Activated T-helper 17 cell treated with anti-CD3 and anti-CD28 coated beads, Interleukin-2, amount 50 U/mL, for 72 hours (primary cell): ENCODE measurements at regions not wholly inside any gene's neighbourhood (a gene's known extent, or its start where the extent isn't known, plus 50 kb on each side); places are given as distances from the start of the nearest gene placed in this dataset.
"Not testable (repeated sequence)": the region's sequence is repeated elsewhere in the genome, so short reads cannot be mapped to it uniquely, and the experiment has no call there.

Experiments
- ATAC-seq: fragments of 150-1000 bp; cut with Tn5 transposase; replicated peaks from 2 replicates; pipeline ENCODE4 v1.10.0; 2021; ENCODE audit warnings: mild to moderate bottlenecking, moderate library complexity
- H3K27ac Mint-ChIP-seq: one replicate; pipeline ENCODE4 v1.8.0; 2022; ENCODE audit warnings: mixed read lengths
- H3K27me3 Mint-ChIP-seq: one replicate; pipeline ENCODE4 v1.8.0; 2022; ENCODE audit warnings: mixed read lengths
- H3K36me3 Mint-ChIP-seq: one replicate; pipeline ENCODE4 v1.8.0; 2022; ENCODE audit warnings: low read depth, mild to moderate bottlenecking, mixed read lengths
- H3K4me1 Mint-ChIP-seq: one replicate; pipeline ENCODE4 v1.8.0; 2022; ENCODE audit warnings: mixed read lengths
- H3K4me3 Mint-ChIP-seq: one replicate; pipeline ENCODE4 v1.8.0; 2022; ENCODE audit warnings: mild to moderate bottlenecking, mixed read lengths
- H3K9me3 Mint-ChIP-seq: one replicate; pipeline ENCODE4 v1.8.0; 2022; ENCODE audit warnings: mixed read lengths

DNA sequence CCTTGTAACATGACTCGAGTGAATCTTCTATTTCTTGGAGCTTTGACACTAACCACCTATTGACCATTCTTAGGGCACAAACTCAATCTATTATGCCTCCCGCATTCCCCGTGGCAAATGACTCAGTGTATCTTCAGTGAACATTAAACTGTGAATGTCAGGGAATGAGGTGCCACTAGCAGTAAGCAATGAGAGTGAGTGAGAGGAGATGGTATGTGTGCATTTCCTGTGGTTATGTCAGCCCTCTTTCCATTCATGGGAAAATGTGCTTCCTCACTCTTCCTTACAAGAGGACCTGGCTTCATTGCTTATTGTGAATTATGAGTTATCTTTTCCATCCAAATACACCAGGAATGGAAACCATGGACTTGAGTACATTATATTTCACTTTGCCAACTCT is 229.2 kb downstream of the EMP1 start:
- Mint-ChIP-seq H3K27me3 (peaks cover 8% of the 10 kb centered on the region), H3K4me1 (no peaks in the 10 kb centered on the region), H3K27ac (no peak overlapping the region), H3K9me3 (no peaks in the 10 kb centered on the region), H3K4me3 (no peak overlapping the region), H3K36me3 (no peaks in the 10 kb centered on the region)
- ATAC-seq: no peak

DNA sequence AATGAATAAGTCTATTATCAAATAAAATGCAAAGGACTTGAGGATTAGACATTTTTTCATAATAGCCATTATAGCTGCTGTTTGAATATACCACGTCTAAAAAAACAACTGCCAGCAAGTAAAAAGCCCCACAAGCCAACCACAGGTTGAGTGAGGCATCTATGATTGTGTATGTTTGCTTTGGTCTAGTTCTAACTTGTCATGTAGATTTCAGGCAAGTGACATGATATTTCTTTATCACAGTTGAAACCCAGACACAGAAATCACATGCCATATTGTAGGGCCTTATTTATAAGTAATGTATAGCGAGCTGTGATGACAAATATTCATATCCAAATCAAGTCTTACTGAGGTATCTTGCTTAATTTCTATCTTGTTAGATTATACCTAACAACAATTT is 225.8 kb downstream of the EMP1 start:
- Mint-ChIP-seq H3K9me3 (no peaks in the 10 kb centered on the region), H3K27me3 (peaks cover 8% of the 10 kb centered on the region), H3K4me1 (no peaks in the 10 kb centered on the region), H3K27ac (no peak overlapping the region), H3K36me3 (no peaks in the 10 kb centered on the region), H3K4me3 (no peak overlapping the region)
- no peak for ATAC-seq

DNA sequence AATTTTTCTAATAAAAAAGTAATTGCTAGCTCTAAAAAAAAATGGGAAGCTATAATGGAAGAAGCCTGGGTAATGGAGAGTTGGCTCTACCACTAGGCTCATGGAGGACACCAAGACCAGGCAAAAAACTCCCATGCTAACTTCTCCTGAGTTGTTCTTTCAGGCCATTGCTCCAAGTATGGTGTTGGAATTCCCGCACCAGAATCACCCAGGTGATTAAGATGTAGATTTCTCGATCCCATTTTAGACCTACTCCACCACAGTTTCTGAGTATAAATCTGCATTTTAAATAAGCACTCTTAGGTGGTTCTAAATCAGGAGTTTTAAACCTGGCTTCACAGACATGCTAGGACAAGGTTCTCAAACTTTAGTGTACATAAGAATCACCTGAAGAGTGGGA is 221.0 kb downstream of the EMP1 start:
- H3K4me3 Mint-ChIP-seq: no peak overlapping the region

DNA sequence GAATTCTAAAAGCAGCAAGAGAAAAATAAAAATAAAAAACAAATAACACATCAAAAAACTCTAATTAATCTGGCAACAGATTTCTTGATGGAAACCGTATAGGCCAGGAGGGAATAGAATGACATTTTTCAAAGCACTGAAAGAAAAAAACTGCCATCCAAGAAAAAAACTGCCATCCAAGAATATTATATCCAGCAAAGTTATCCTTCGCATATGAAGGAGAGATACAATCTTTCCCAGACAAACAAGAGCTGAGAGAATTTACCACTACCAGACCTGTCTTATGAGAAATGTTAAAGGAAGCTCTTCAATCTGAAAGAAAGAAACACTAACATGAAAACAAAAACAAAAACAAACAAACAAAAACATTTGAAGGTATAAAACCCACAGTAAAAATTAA is 214.8 kb downstream of the EMP1 start:
- H3K27me3 Mint-ChIP-seq: peaks cover 10% of the 10 kb centered on the region
- no peak overlapping the region for H3K27ac Mint-ChIP-seq
- H3K4me3 Mint-ChIP-seq: no peak overlapping the region

More for the DNA sequence above, 221.0 kb downstream of the EMP1 start:
- Mint-ChIP-seq H3K9me3 (no peaks in the 10 kb centered on the region), H3K36me3 (no peaks in the 10 kb centered on the region), H3K27ac (no peak overlapping the region), H3K4me1 (no peaks in the 10 kb centered on the region), H3K27me3 (peaks cover 5% of the 10 kb centered on the region)
- ATAC-seq: no peak

DNA sequence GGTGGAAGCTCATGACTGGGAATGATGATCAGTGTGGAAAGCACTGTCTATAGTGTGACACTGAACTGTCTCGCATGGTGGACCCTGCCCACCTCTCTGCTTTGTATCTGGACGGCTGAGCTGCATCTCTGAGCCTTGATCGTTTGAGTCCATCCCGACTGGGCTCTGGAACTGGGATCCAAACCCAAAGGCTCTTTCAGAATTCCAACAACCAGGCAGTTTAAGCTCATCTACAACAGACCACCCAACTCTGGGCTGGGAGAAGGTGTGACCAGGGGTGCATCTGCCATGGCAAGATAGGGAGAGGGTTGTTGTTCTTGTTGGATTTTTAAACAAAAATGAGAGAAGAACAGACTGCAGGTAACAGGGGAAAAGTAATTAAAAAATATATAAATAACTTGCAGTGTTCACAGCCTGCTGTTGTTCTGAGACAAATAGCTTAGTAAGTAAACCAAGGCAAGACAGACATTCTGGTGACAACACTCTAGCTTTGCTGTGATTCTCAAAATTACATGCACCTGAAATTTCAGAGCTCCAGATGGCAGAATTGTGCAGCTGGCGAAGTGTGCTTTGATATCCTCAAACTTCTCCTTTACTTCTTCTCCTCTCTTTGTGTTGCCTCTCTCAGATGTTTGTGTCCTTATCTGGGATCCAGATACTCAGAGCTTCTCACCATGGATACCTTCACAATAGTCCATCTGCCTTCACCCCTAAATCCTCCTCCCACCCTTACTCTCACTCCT is 209.6 kb downstream of the EMP1 start:
- Mint-ChIP-seq H3K9me3 (peaks cover 8% of the 10 kb centered on the region), H3K36me3 (no peaks in the 10 kb centered on the region), H3K4me3 (no peak overlapping the region), H3K27me3 (peaks cover 10% of the 10 kb centered on the region), H3K27ac (no peak overlapping the region), H3K4me1 (no peaks in the 10 kb centered on the region)
- no peak for ATAC-seq

More for the DNA sequence above, 214.8 kb downstream of the EMP1 start:
- Mint-ChIP-seq H3K9me3 (peaks cover 8% of the 10 kb centered on the region), H3K36me3 (no peaks in the 10 kb centered on the region), H3K4me1 (no peaks in the 10 kb centered on the region)
- ATAC-seq: no peak

DNA sequence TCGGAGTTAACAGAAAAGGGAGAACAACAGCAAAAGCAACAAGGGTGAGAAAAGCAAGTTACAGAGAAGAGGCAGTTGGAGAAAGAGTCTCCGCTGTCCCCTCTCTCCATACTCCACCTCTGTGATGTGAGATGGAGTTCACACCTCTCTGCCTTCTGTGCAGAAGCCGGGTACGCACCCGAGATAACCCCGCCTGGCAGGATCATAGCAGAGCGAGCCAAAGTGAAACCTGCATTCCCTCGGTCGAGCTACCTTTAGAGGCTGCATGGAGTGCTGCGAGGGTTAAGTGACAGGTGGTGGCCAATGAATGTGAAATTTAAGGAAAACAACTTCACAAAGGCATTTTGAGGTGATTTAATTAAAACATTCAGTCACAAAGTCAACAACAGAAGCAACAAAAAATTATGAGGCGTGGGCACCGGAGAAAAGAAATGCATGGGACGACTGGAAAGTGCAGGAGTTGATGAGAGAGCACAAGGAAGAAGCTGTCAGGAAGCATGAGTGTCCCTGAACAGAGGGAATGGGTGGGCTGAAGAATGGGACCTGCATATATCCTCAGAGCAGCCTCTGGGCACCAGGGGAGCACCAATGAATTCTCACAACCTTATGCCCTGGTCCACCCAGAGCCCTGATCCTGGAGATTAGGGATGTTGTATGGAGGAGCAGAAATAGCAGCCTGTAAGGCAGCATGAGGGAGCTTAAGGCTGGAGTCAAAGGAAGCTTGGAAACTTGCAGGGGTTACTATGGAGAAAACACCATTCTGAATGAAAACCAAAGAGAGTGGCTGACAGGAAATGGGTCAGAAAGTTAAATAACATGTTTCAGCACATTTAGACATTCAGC is 208.3 kb downstream of the EMP1 start:
- no peaks in the 10 kb centered on the region for H3K4me1 Mint-ChIP-seq
- H3K9me3 Mint-ChIP-seq: peaks cover 4% of the 10 kb centered on the region
- H3K27me3 Mint-ChIP-seq: peaks cover 10% of the 10 kb centered on the region
- H3K4me3 Mint-ChIP-seq: no peak overlapping the region
- H3K36me3 Mint-ChIP-seq: no peaks in the 10 kb centered on the region
- no peak for ATAC-seq
- H3K27ac Mint-ChIP-seq: no peak overlapping the region

DNA sequence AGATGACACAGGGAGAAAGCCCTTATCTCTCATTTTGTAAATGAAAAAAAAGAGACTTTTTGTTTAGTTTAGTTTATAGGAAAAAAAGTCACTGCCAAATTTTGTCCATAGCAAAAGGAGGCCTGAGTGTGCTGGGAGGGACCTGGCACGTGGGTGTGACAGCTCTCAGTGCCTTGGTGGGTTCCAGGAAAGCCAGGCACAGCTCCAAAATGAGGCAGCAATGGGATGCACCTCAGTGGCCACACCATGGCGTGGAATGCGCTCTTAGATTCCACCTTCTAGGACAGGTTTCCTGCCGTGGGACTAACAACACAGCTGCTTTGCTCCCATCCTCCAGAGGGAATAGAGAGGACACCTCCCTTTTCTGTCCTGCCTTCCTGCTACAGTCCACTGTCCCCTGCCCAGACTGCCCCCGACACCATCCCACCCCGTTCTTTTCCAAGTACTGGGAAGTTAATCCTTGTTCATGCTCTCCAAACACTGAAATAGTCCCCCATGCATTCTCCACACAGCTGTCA is 207.6 kb downstream of the EMP1 start:
- no peak overlapping the region for H3K4me3 Mint-ChIP-seq

DNA sequence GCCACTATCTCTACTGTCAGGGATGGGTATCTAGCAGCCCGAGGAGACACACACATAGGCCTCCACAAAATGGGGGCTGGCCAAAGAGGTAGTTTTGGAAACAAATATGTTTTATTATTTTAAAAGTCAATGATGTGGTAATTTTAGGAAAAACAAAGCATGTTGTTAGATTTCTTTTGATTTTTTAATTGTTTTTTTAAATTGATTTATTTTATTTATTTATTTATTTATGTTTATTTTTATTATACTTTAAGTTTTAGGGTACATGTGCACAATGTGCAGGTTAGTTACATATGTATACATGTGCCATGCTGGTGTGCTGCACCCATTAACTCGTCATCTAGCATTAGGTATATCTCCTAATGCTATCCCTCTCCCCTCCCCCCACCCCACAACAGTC is 194.8 kb downstream of the EMP1 start:
- H3K27me3 Mint-ChIP-seq, H3K4me3 Mint-ChIP-seq, H3K27ac Mint-ChIP-seq, H3K9me3 Mint-ChIP-seq, H3K36me3 Mint-ChIP-seq, ATAC-seq, H3K4me1 Mint-ChIP-seq: not testable (repeated sequence)

More for the DNA sequence above, 207.6 kb downstream of the EMP1 start:
- peaks cover 10% of the 10 kb centered on the region for H3K27me3 Mint-ChIP-seq
- no peak overlapping the region for H3K27ac Mint-ChIP-seq
- peaks cover 4% of the 10 kb centered on the region for H3K9me3 Mint-ChIP-seq
- no peak for ATAC-seq
- no peaks in the 10 kb centered on the region for H3K4me1 Mint-ChIP-seq
- no peaks in the 10 kb centered on the region for H3K36me3 Mint-ChIP-seq

DNA sequence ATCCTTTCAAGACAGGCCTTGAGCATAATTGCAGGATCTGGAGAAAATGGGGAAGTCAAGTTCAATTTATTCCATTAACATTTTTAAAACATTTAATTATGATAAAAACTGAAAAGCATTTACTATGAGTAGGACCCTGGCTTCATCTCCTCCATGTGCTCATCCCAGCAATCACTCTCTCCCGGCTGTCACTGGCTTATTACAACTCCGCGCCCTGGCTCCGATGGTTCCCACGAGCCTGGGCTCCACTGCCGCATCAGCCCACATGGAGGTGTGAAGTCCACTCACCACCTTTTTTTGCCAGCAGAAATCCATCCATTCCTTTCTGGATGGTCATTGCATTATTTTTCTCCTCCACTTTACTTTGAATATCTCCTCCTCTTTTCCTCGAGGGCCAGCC is 194.4 kb downstream of the EMP1 start:
- H3K4me3 Mint-ChIP-seq: no peak overlapping the region
- H3K9me3 Mint-ChIP-seq: no peaks in the 10 kb centered on the region
- no peaks in the 10 kb centered on the region for H3K36me3 Mint-ChIP-seq
- no peaks in the 10 kb centered on the region for H3K4me1 Mint-ChIP-seq
- ATAC-seq: no peak
- H3K27ac Mint-ChIP-seq: no peak overlapping the region
- H3K27me3 Mint-ChIP-seq: peaks cover 4% of the 10 kb centered on the region

DNA sequence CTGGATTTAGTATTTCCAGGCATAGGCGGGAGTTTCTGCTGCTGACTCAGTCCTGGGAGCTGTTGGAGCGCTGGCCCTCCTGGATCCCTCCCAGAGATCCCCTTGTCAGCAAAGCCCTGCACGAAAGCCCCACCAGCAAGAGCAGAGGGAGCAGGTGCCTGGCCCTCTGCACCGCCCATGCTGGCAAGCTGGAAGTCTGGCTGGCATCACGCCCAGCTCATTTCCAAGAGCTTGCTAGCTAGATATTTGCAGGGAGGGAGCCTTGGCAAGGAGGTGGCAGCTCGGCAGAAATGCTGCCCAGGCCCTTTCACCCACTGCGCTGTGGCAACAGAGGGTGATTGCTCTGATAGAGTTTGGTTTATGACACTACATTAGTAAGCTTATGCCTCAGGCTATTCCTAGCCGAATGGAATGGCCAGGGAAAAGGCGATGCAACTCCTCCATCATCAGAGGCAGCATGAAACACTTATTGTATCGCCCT is 193.9 kb downstream of the EMP1 start:
- ATAC-seq: no peak
- no peaks in the 10 kb centered on the region for H3K4me1 Mint-ChIP-seq
- peaks cover 5% of the 10 kb centered on the region for H3K27me3 Mint-ChIP-seq

DNA sequence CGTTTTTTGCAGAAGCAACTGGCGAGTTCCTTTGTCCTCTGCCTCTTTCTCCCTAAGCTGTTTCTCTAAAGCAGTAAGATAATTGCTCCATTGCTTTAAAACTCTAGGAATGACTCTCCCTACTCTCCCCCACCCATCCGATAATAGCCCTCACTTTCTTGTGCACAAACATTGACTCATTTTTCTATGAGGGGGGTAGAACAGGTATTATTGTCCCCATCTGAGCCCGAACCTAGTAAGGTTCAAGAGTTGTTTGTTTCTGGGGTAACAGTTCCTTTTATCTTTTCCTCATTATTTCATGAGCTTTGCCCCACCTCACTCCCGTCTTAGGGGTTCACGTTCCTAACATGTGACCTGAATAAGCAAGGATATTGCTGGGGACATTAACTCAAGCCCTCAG is 190.6 kb downstream of the EMP1 start:
- H3K9me3 Mint-ChIP-seq: no peaks in the 10 kb centered on the region

More for the DNA sequence above, 193.9 kb downstream of the EMP1 start:
- H3K27ac Mint-ChIP-seq: no peak overlapping the region
- H3K4me3 Mint-ChIP-seq: no peak overlapping the region
- H3K36me3 Mint-ChIP-seq: no peaks in the 10 kb centered on the region
- no peaks in the 10 kb centered on the region for H3K9me3 Mint-ChIP-seq

DNA sequence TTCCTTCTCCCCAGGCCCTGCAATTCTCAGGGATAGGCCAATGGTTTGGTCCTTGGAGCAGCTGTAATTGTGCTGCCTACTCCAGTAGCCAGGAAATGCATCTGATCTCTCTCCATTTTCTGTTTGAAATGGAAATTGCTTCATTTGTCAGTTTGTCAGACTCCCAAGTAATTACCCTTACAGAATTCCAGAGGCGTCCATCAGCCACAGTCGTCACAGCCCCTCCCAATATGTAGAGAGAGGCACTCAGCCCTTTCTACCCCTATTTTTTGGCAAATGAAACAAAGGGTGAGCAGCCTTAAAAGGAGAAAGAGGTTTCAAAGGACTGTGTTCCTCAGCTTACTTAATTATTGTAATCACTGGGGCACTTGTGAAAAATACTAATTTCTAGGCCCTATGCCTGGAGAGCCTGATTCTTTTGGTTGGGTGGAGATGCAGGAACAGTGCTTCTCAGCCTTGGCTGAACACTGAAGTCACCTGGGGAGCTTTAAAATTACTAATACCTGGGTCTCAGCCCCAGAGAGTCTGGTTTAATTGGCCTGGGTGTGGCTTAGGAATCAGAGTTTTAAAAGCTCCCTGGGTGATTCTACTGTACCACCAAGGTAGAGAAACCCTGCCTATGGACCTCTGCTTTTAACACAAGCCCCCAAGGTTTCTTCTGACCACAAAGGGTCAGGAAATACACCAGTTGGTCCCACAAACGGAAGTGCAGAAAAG is 190.0 kb downstream of the EMP1 start:
- no peak for ATAC-seq
- Mint-ChIP-seq H3K27ac (no peak overlapping the region), H3K4me1 (no peaks in the 10 kb centered on the region), H3K9me3 (no peaks in the 10 kb centered on the region), H3K4me3 (no peak overlapping the region), H3K36me3 (no peaks in the 10 kb centered on the region), H3K27me3 (peaks cover 17% of the 10 kb centered on the region)

More for the DNA sequence above, 190.6 kb downstream of the EMP1 start:
- no peak for ATAC-seq
- Mint-ChIP-seq H3K27ac (no peak overlapping the region), H3K27me3 (peaks cover 17% of the 10 kb centered on the region), H3K4me1 (no peaks in the 10 kb centered on the region), H3K4me3 (no peak overlapping the region), H3K36me3 (no peaks in the 10 kb centered on the region)

DNA sequence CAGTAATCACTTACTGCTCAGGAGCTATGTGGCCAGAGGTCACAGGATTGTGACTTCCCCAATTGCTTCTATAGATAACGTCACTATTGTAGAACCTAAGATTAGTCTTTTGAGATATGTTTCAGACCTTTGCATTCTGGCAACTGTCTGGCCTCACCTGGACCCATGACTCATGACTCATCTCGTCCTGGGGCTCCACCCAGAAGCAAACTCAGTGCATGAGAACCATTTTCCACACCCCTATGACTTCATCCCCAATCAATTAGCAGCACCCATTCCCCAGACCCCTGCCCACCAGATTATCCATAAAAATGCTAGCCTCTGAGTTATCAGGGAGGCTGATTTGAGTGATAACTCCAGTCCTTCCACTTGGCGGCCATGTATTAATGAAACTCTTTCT is 186.9 kb downstream of the EMP1 start:
- Mint-ChIP-seq H3K36me3 (no peaks in the 10 kb centered on the region), H3K4me3 (no peak overlapping the region), H3K9me3 (no peaks in the 10 kb centered on the region), H3K27me3 (peaks cover 22% of the 10 kb centered on the region), H3K27ac (no peak overlapping the region), H3K4me1 (no peaks in the 10 kb centered on the region)
- ATAC-seq: no peak

DNA sequence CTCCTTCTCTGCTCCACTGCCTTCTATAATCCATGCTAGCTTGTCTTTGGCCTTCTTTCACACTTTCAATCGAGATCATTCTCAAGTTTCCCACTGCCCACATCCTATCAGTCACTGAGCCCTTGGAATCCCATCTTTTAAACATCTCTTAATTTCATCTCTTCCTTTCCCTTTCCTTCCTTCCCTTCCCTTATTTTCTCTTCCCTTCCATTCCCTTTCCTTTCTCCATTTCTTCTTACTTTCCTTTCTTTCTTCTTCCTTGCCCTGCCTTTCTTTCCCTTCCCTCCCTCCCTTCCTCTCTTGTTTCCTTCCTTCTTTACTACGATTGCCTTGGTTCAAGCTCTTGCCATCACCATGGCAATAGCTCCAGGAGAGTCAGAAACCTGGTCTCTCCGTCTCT is 183.8 kb downstream of the EMP1 start:
- Mint-ChIP-seq H3K27me3 (peaks cover 16% of the 10 kb centered on the region), H3K9me3 (no peaks in the 10 kb centered on the region), H3K27ac (no peak overlapping the region), H3K4me3 (no peak overlapping the region), H3K36me3 (no peaks in the 10 kb centered on the region), H3K4me1 (no peaks in the 10 kb centered on the region)
- no peak for ATAC-seq
